HG02938 (cell line): ENCODE measurements at regions not wholly inside any gene's neighbourhood (a gene's known extent, or its start where the extent isn't known, plus 50 kb on each side); places are given as distances from the start of the nearest gene placed in this dataset.
A peak's percentile ranks its signal among the peaks of the same experiment; 100 is the strongest.
"Not testable (repeated sequence)": the region's sequence is repeated elsewhere in the genome, so short reads cannot be mapped to it uniquely, and the experiment has no call there.

Experiments used
- ATAC-seq: cut with Tn5 transposase; IDR thresholded peaks from one replicate; pipeline ENCODE4 v1.9.1; 2021; ENCODE audit warnings: mild to moderate bottlenecking, moderate library complexity; ENCODE audit not compliant: unreplicated experiment

GRCh38 chr6:140811642-140812041 lies 1321.1 kb upstream of the GJE1 start:
- no peak for ATAC-seq

GRCh38 chr6:140809694-140810101 lies 1323.0 kb upstream of the GJE1 start:
- peak; percentile 97 for ATAC-seq

GRCh38 chr6:140806431-140806830 lies 1326.3 kb upstream of the GJE1 start:
- ATAC-seq = no peak

- ATAC-seq = no peak
These were observed 1338.2 kb upstream of the GJE1 start for GRCh38 chr6:140794544-140794943.

- ATAC-seq = no peak
These were observed 1342.6 kb upstream of the GJE1 start for GRCh38 chr6:140790109-140790508.

GRCh38 chr6:140789466-140789865 lies 1343.3 kb upstream of the GJE1 start:
- ATAC-seq = no peak

GRCh38 chr6:140785926-140786325 lies 1346.8 kb upstream of the GJE1 start:
- ATAC-seq = no peak

- no peak for ATAC-seq
These were observed 1348.2 kb upstream of the GJE1 start for GRCh38 chr6:140784573-140784972.

GRCh38 chr6:140783504-140783903 lies 1349.2 kb upstream of the GJE1 start:
- ATAC-seq = not testable (repeated sequence)

- ATAC-seq = no peak
These were observed 1349.8 kb upstream of the GJE1 start for GRCh38 chr6:140782941-140783340.

GRCh38 chr6:140779991-140780596 lies 1352.6 kb upstream of the GJE1 start:
- ATAC-seq = no peak

GRCh38 chr6:140779341-140779740 lies 1353.4 kb upstream of the GJE1 start:
- ATAC-seq = no peak

- no peak for ATAC-seq
These were observed 1354.9 kb upstream of the GJE1 start for GRCh38 chr6:140777780-140778179.

GRCh38 chr6:140775061-140775460 lies 1357.7 kb upstream of the GJE1 start:
- ATAC-seq = no peak

GRCh38 chr6:140774080-140774505 lies 1358.6 kb upstream of the GJE1 start:
- ATAC-seq = peak; percentile 100

GRCh38 chr6:140773276-140773675 lies 1359.4 kb upstream of the GJE1 start:
- ATAC-seq = no peak

GRCh38 chr6:140772576-140772975 lies 1360.1 kb upstream of the GJE1 start:
- no peak for ATAC-seq

GRCh38 chr6:140768133-140768532 lies 1364.6 kb upstream of the GJE1 start:
- no peak for ATAC-seq

GRCh38 chr6:140766999-140767398 lies 1365.7 kb upstream of the GJE1 start:
- no peak for ATAC-seq

- ATAC-seq = no peak
These were observed 1374.4 kb upstream of the GJE1 start for GRCh38 chr6:140758169-140758877.

- ATAC-seq = no peak
These were observed 1377.8 kb upstream of the CITED2 start for GRCh38 chr6:140752234-140752633.

GRCh38 chr6:140747114-140747513 lies 1372.7 kb upstream of the CITED2 start:
- ATAC-seq = no peak
